Fibroblast of skin of right quadriceps (primary cell): ENCODE measurements at regions not wholly inside any gene's neighbourhood (a gene's known extent, or its start where the extent isn't known, plus 50 kb on each side); places are given as distances from the start of the nearest gene placed in this dataset.

Experiments
- DNase-seq: peaks from one replicate; pipeline ENCODE4 v3.0.0-alpha.2; 2013

GRCh38 chr20:16801919-16802651, 53.9 kb downstream of the OTOR start:
- peak; percentile 45 for DNase-seq

DNA sequence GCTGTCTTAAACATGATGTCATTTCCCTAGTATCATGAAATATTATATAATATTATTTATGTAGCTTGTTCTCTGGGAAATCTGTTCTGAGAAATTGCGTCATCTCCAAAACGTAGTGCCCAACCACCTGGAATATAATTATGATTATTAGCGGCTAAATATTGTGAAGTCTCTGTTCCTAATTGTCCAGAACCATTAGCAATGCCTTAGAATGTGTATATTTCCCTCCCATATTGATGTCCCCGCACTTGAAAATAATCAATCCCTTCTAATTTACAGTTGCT, 54.4 kb downstream of the OTOR start:
- no peak for DNase-seq

DNA sequence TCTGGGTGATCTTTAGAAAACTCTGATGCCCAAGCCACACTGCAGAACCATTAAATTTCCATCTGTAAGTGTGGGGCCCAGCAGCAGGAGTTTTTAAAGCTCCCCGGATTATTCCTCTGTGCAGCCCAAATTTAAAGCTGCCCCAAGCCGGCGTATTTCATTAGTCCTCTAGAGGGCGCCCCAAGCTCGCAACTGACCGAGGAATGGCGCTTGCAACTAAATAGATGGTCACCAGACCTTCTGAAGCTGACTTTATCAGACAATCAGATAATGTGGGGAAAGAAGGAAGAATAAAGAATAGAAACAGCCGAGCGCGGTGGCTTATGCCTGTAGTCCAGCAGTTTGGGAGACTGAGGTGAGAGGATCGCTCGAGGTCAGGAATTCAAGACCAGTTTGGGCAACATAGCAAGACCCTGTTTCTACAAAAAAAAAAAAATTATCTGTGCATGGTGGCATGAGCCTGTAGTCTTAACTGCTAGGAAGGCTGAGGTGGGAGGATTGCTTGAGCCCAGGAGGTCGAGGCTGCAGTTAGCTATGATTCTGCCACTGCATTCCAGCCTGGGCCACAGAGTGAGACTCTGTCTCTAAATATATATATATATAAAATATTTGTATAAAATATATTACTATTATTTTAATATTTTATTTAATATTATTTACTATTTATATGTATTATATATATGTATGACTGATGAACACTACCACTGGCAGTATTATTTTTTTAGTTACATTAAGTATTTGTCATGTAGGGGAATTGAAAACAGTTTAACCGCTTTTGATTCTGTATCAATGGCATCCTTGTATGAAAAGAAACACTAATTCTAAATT, 56.0 kb downstream of the OTOR start:
- peak; percentile 52 for DNase-seq

DNA sequence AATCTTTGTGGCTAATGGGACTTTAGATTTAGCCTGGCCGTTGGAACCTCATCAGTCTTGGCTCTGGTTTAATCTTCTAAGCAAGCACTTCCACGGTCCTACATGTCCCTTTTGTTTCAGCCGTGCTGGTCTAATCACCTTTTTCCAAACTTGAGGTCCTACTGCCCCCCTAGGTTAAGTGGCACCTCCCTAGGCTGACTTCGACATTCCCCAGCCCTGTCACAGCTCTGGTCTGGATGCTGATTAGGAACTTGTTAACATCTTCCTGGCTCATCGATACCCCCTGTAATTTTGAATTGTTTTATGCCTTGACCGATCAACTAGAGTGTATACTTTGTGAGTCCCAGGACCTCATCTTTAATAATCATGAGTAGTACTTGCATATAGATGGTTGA, 56.6 kb downstream of the OTOR start:
- DNase-seq, result no peak

DNA sequence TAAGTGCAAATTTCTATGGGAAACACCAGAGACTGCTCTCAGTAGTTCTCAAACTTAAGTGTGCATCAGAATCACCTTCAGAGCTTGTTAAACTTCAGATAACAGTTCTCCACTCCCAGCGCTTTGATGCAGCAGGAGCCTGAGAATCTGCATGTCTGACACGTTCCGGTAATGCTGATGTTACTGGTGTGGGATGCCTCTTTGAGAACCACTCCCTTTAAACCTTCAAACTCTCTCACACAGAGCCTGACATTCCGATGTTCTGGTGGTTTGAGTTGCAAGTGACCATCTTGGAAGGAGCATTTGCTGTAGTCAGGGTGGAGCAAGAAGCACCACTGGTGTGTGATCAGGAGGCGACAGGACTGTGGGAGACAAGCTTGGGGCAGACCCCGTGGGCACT, 57.9 kb downstream of the OTOR start:
- DNase-seq, result no peak

GRCh38 chr20:16806886-16807285, 58.7 kb downstream of the OTOR start:
- DNase-seq, result peak; percentile 54

GRCh38 chr20:16808796-16809195, 60.6 kb downstream of the OTOR start:
- DNase-seq, result no peak

- DNase-seq, result peak; percentile 31
Measured at GRCh38 chr20:16810216-16810615, 62.1 kb downstream of the OTOR start.

DNA sequence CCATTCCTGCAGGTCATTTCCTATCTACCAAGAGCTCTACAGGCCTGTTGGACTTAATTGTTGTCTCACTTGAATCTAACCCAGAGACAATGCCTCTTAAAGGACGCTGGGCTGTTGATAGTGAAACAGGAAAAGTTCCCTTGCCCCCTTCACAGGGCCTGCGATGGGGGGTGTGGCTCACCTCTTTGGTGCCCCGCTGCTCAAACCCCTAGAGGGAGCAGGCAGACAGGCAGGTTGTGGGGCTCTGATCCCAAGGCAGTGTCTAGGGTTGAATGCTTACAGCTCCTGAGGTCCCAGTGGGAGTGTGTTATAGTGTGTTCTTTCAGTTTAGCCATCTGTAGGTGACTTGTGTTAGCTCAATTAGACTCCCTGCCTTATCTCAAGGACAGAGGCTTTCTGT, 68.0 kb downstream of the OTOR start:
- no peak for DNase-seq

GRCh38 chr20:16819483-16819882, 71.3 kb downstream of the OTOR start:
- peak; percentile 24 for DNase-seq

DNA sequence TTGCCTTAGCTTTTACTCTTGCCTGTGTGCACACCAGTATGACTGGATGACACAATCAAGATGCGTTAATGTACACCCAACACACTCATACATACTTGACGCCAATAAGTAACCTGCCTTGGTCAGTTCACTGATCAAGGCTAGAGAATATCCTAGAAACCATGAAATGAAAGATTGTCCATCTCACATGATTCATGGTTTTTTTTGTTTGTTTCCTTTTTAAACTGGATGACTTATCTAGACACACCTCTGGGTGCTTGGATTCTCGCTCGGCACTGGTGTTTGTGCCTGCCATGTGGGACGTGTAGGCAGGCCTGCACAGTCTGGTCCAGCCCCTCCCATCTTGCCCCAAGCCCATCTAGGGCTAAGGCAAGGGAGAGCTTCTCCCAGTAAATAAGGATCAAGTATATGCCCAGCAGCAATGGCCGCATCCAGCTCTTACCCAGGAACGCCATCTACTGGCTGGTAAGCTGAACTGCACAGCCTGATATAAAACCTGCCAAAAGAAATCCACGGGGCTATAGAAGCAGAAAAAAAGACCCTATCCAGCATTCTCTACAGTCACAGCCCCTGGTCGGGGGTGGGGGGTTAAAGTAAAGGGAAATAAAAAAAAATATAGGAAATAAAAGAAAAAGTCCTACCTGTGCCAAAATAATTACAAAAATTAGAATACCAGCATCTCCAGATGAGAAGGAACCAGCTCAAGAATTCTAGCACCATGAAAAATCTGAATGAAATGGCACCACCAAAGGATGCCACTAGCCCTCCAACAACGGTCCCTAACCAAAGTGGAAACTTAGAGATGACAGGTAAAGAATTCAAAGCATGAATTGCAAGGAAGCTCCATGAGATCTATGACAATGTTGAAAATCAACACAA, 73.3 kb downstream of the OTOR start:
- DNase-seq, result peak; percentile 33

DNA sequence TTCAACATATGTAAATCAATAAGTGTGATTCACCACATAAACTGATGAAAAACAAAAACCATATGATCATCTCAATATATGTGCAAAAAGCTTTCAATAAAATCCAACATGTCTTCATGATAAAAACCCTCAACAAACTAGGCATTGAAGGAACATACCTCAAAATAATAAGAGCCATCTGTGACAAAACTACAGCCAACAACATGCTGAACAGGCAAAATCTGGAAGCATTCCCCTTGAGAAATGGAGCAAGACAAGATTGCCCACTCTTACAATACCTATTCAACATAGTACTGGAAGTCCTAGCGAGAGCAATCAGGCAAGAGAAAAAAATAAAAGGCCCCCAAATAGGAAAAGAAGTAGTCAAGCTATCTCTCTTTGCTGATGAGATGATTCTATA, 76.5 kb downstream of the OTOR start:
- no peak for DNase-seq

GRCh38 chr20:16828666-16829305, 80.6 kb downstream of the OTOR start:
- peak; percentile 43 for DNase-seq

GRCh38 chr20:16835690-16836089, 87.5 kb downstream of the OTOR start:
- DNase-seq, result peak; percentile 85

- no peak for DNase-seq
Measured at GRCh38 chr20:16842486-16843120, 94.4 kb downstream of the OTOR start.

DNA sequence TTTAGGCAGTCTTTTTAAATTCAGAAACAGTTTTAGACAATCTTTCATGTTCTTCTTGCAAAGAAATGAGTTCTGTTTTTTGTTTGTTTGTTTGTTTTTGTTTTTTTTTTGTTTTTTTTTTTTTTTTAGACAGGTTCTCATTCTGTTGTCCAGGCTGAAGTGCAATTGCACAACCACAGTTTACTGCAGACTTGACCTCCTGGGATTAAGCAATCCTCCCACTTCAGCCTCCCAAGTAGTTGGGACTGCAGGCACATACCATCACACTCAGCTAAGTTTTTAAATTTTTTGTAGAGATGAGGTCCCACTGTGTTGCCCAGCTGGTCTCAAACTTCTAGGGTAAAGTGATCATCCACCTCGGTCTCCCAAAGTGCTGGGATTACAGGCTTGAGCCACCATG, 96.2 kb downstream of the OTOR start:
- DNase-seq, result no peak

GRCh38 chr20:16846006-16846405, 97.8 kb downstream of the OTOR start:
- DNase-seq, result peak; percentile 92

GRCh38 chr20:16848061-16848460, 99.9 kb downstream of the OTOR start:
- no peak for DNase-seq

DNA sequence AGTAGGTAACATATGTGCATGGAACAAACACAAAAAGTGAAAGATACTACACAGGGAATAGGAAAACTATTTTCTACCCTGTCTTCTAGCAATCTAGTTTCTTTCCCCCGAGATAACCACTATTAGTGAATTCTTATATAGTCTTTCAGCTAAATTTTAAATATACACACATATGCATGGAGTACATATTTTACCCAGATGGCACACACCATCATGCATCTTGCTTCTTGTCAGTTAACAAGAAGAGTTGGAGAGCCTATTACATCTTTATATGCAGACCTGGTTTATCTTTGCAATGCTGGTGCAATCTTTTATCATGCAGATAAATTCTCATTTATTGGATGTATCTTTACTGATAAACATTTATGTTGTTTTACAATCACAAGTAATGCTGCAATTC, 100.4 kb downstream of the OTOR start:
- no peak for DNase-seq

- DNase-seq, result no peak
Measured at GRCh38 chr20:16860914-16861313, 112.8 kb downstream of the OTOR start.

DNA sequence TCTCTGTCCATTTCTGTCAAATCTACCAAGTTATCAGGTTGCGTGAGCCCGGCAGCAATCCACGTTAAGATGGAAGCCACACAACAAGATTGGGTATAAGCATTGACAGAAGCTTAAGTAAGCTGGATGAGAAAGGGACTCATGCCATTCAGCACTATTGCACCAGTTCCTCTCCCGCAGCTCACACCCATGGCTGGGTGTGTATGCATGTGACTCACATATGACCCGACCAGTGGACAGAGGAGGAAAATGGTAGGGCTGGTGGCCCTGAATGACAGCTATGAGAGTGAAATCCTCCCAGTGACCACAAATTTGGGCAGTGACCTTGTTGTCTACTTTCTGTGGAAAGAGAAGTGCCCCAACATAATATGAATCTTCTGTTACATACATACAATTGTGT, 113.5 kb downstream of the OTOR start:
- DNase-seq, result no peak

DNA sequence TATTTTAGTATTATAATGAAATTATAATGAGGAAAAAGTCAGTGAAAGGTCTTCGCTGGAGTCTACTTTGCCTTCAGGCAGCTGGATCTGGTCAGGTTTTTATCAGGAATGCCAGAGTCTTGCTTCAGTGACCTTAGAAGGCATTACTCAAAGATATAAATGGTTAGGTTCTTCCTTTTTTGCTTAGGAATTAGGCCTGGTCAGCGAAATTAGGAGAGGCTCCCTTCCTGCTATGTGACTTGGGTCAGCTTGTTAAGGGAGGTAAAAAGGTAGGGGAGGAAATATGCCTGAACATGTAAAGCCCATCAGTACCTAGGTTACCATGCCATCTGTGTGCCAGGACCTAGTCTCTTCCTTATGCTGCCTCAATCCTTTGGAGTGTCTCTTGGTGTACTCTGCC, 115.1 kb downstream of the OTOR start:
- DNase-seq, result no peak

- DNase-seq, result peak; percentile 29
Measured at GRCh38 chr20:16864069-16864468, 115.9 kb downstream of the OTOR start.
